Mucosa of descending colon (tissue), 3 donors: ENCODE measurements at regions not wholly inside any gene's neighbourhood (a gene's known extent, or its start where the extent isn't known, plus 50 kb on each side); places are given as distances from the start of the nearest gene placed in this dataset.

ENCODE experiments used
- ATAC-seq: fragments of 200-7000 bp; cut with Tn5 transposase; one replicate; pipeline ENCODE4 v1.9.1; 2020; ENCODE audit warnings: mild to moderate bottlenecking, moderate library complexity
- DNase-seq, 3 donors: peaks; one replicate each; pipeline ENCODE4 v3.0.0-alpha.2; 2020
- H3K36me3 ChIP-seq: fragments of 200-600 bp; one replicate; pipeline ENCODE4 v1.8.0; 2021; ENCODE audit warnings: low read depth, mild to moderate bottlenecking
- H3K4me1 ChIP-seq: fragments of 200-600 bp; one replicate; pipeline ENCODE4 v1.8.0; 2021; ENCODE audit warnings: low read depth, mild to moderate bottlenecking
- H3K4me3 ChIP-seq: fragments of 200-600 bp; one replicate; pipeline ENCODE4 v1.8.0; 2021; ENCODE audit warnings: mild to moderate bottlenecking
- H3K9me3 ChIP-seq: fragments of 200-600 bp; one replicate; pipeline ENCODE4 v1.8.0; 2021; ENCODE audit warnings: mild to moderate bottlenecking
- CTCF ChIP-seq: fragments of 200-600 bp; IDR thresholded peaks from one replicate; pipeline ENCODE4 v1.8.0; 2022; ENCODE audit warnings: antibody characterized with exemption, mild to moderate bottlenecking
- intact Hi-C, 2 donors: fragments of 100-400 bp; cut with DNase I in 1 of 2; cut with micrococcal nuclease in 1 of 2; formaldehyde crosslinking; loops; one replicate each; pipeline versions ENCODE4 v1.11.0 to v1.11.1; 2022; cut with DNase I, micrococcal nuclease
- donor health status: DM: no; HTN: no; CAD: no; lungs with moderate emphysema.
- donor health status: DM: no; HTN: no; CAD: no.
- donor health status: DM: no; HTN: yes; CAD: no.

- intact Hi-C loops: no loop called here
- Histone ChIP-seq H3K36me3 (no peaks in the 10 kb centered on the region), H3K9me3 (no peaks in the 10 kb centered on the region), H3K4me3 (no peak overlapping the region), H3K4me1 (no peaks in the 10 kb centered on the region)
- DNase-seq (no peak), ATAC-seq (no peak)
- TF ChIP-seq CTCF: no peak
Observed at GRCh38 chr2:122319539-122320132, 564.2 kb downstream of the TSN start.

DNA sequence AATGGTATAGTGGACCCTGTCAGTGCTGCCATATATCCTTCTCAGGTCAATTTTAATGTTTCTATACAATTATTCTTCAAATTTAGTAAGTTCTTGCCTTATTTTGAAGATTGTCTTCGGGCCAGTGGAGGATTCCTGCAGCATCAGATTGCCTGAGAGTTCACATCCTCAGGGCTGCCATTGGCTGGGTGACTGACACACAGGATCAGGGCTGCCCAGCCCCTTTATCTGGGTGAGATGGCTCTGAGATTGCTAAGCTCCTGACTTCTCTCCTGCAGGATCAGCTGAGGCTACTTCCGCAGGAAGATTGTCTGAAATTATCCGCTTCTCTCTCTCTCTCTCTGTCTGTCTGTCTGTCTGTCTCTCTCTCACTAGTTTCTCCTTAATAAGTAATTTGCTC lies 567.4 kb downstream of the TSN start:
- DNase-seq: no peak
- Histone ChIP-seq H3K4me3 (no peak overlapping the region), H3K36me3 (no peaks in the 10 kb centered on the region), H3K9me3 (no peaks in the 10 kb centered on the region), H3K4me1 (no peaks in the 10 kb centered on the region)
- intact Hi-C loops: no loop called here
- ATAC-seq: no peak
- no peak for TF ChIP-seq CTCF

DNA sequence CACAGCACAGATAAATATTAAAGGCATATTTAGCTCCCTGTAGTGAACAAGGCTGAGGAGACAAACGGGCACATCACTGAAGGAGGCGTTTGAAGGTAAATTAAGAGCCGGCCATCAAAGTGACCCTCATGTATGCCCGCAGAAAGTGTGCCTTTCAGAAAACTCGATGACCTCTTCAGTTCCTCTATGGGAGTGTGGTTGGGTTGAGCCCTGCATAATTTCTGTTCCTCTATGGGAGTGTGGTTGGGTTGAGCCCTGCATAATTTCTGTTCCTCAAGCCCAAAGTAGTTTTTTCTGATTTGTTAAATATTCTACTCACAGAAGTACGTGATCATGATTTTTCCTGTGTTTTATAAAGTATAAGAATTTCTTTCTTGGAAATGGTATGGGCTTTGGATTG lies 568.5 kb downstream of the TSN start:
- ATAC-seq (no peak), DNase-seq (no peak)
- intact Hi-C loops: no loop called here
- Histone ChIP-seq H3K4me1 (no peaks in the 10 kb centered on the region), H3K36me3 (no peaks in the 10 kb centered on the region), H3K4me3 (no peak overlapping the region), H3K9me3 (no peaks in the 10 kb centered on the region)
- TF ChIP-seq CTCF: no peak

GRCh38 chr2:122326471-122326870 lies 571.0 kb downstream of the TSN start:
- TF ChIP-seq CTCF: no peak
- no peaks in the 10 kb centered on the region for H3K9me3 ChIP-seq
- ATAC-seq (no peak), DNase-seq (no peak)
- H3K36me3 ChIP-seq: no peaks in the 10 kb centered on the region
- H3K4me3 ChIP-seq: no peak overlapping the region
- intact Hi-C loops: no loop called here
- H3K4me1 ChIP-seq: no peaks in the 10 kb centered on the region

DNA sequence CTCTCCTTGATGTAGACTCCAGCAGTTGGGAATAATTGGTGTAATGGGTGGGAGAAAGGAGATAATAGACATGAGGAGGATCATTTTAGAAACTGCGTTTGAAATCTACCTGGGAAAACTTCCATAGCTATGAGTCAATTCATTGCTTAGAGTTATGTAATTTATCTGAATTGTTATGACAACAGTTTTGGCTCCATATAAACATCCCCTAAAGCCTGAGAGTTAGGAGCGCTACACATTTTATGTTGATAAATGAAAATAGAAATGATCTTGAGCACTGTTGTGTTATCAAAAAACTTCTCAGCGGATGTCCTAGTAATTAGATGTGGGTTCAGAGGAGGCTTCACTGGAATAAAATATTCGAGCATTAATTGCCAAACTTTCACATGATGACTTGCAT lies 573.4 kb downstream of the TSN start:
- ATAC-seq (no peak), DNase-seq (no peak)
- no peak for TF ChIP-seq CTCF
- intact Hi-C loops: no loop called here
- no peaks in the 10 kb centered on the region for H3K9me3 ChIP-seq
- H3K36me3 ChIP-seq: no peaks in the 10 kb centered on the region
- no peak overlapping the region for H3K4me3 ChIP-seq
- no peaks in the 10 kb centered on the region for H3K4me1 ChIP-seq

- Histone ChIP-seq H3K4me1 (no peaks in the 10 kb centered on the region), H3K9me3 (no peaks in the 10 kb centered on the region), H3K36me3 (no peaks in the 10 kb centered on the region), H3K4me3 (no peak overlapping the region)
- ATAC-seq (no peak), DNase-seq (no peak)
- TF ChIP-seq CTCF: no peak
- intact Hi-C loops: no loop called here
Observed at GRCh38 chr2:122329278-122329677, 573.8 kb downstream of the TSN start.
